Calu3 (cell line): ENCODE measurements at regions not wholly inside any gene's neighbourhood (a gene's known extent, or its start where the extent isn't known, plus 50 kb on each side); places are given as distances from the start of the nearest gene placed in this dataset.

Experiments used
- BruUV-seq: library from RNA; stranded (reverse); fragments of 400-500 nt; replicated peaks from 2 replicates; lab custom pipeline; 2021; lab: Mats Ljungman, UMichigan
- CTCF ChIA-PET: fragments of 300-600 bp; sonication (Branson Sonifier 250); formaldehyde crosslinking; loops from one replicate; lab custom pipeline; 2022; ENCODE audit warnings: antibody characterized with exemption; lab: Charles Lee
- DNase-seq: peaks from one replicate; pipeline ENCODE4 v3.0.0; 2022
- H3K27ac Mint-ChIP-seq: one replicate; pipeline ENCODE4 v1.8.0; 2022; ENCODE audit warnings: mixed read lengths; ENCODE audit not compliant: unreplicated experiment
- H3K27me3 Mint-ChIP-seq: one replicate; pipeline ENCODE4 v1.8.0; 2022; ENCODE audit warnings: mixed read lengths; ENCODE audit not compliant: unreplicated experiment
- H3K36me3 Mint-ChIP-seq: one replicate; pipeline ENCODE4 v1.8.0; 2022; ENCODE audit warnings: mild to moderate bottlenecking, moderate library complexity, mixed read lengths; ENCODE audit not compliant: insufficient read depth, unreplicated experiment
- H3K4me1 Mint-ChIP-seq: one replicate; pipeline ENCODE4 v1.8.0; 2022; ENCODE audit warnings: mild to moderate bottlenecking, low read depth, mixed read lengths; ENCODE audit not compliant: unreplicated experiment
- H3K4me3 Mint-ChIP-seq: one replicate; pipeline ENCODE4 v1.8.0; 2022; ENCODE audit warnings: mild to moderate bottlenecking, low read depth, moderate library complexity, mixed read lengths; ENCODE audit not compliant: unreplicated experiment
- H3K9me3 Mint-ChIP-seq: one replicate; pipeline ENCODE4 v1.8.0; 2022; ENCODE audit warnings: low read depth, mixed read lengths; ENCODE audit not compliant: unreplicated experiment
- intact Hi-C: fragments of 100-400 bp; cut with micrococcal nuclease; formaldehyde crosslinking; loops from one replicate; pipeline ENCODE4 v1.10.0; 2022; ENCODE audit not compliant: unreplicated experiment
- TF ChIP-seq, protein P1 (sequence below): fragments of 200-600 bp; IDR thresholded peaks from one replicate; pipeline ENCODE4 v1.8.0; 2022; ENCODE audit warnings: antibody characterized with exemption; ENCODE audit not compliant: unreplicated experiment

DNA sequence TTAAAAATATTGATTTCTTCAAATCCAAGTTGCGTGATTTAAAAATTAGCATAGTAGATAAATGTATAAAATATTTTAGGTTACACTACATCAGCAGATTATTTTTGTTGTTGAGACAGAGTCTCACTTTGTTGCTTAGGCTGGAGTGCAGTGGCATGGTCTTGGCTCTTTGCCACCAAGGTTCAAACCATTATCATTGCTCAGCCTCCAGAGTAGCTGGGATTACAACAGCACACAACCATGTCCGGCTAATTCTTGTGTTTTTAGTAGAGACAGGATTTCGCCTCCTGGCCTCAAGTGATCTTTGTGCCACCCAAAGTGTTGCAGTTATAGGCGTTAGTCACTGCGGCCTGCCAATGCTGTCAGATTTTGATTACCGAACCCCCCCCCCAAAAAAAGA is 1390.5 kb upstream of the TENM3 start:
- no peak for DNase-seq
- TF ChIP-seq, protein P1, sequence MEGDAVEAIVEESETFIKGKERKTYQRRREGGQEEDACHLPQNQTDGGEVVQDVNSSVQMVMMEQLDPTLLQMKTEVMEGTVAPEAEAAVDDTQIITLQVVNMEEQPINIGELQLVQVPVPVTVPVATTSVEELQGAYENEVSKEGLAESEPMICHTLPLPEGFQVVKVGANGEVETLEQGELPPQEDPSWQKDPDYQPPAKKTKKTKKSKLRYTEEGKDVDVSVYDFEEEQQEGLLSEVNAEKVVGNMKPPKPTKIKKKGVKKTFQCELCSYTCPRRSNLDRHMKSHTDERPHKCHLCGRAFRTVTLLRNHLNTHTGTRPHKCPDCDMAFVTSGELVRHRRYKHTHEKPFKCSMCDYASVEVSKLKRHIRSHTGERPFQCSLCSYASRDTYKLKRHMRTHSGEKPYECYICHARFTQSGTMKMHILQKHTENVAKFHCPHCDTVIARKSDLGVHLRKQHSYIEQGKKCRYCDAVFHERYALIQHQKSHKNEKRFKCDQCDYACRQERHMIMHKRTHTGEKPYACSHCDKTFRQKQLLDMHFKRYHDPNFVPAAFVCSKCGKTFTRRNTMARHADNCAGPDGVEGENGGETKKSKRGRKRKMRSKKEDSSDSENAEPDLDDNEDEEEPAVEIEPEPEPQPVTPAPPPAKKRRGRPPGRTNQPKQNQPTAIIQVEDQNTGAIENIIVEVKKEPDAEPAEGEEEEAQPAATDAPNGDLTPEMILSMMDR, result no peak
- H3K36me3 Mint-ChIP-seq, result no peaks in the 10 kb centered on the region

DNA sequence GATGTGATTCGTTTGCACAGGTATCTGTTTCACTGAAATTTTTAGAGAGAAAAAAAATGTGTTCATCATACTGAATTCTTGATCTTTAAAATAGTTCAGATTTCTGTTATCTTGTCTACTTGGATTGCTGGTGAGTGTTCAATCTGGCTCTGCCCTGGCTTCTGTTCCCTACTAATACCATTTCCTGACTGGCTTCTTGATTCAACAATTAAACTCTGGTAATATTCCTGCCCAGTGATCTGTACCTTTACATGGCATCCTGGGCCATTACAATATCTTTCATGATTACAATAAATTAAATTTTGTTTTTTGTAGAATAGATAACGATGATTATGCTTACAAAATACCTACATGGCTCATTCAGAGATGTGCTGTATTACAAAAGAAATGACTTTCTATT is 1388.0 kb upstream of the TENM3 start:
- CTCF ChIA-PET, result no interaction called here

More for the DNA sequence above, 1390.5 kb upstream of the TENM3 start:
- CTCF ChIA-PET, result no interaction called here
- H3K27me3 Mint-ChIP-seq, result no peaks in the 10 kb centered on the region
- intact Hi-C loops, result no loop called here
- H3K4me1 Mint-ChIP-seq, result no peaks in the 10 kb centered on the region
- no peaks in the 10 kb centered on the region for H3K9me3 Mint-ChIP-seq
- no peak overlapping the region for H3K4me3 Mint-ChIP-seq
- no TSS peak for BruUV-seq
- H3K27ac Mint-ChIP-seq, result no peak overlapping the region

DNA sequence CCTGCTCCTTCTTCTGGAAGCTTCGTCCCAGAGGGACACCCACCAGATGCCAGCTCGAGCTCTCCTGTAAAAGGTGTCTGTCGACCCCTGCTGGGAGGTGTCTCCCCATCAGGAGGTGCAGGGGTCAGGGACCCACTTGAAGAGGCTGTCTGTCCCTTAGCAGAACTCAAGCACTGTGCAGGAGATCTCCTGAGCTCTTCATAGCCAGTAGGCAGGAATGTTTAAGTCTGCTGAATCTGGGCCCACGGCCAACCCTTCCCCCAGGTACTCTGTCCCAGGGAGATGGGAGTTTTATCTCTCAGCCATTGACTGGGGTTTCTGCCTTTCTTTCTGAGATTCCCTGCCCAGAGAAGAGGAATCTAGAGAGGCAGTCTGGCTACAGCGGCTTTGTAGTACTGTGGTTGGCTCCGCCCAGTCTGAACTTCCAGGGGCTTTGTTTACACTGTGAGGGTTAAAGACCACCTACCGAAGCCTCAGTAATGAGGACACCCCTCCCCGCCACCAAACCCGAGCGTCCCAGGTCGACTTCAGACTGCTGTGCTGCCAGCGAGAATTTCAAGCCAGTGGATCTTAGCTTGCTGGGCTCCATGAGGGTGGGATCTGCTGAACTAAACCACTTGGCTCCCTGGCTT is 1383.0 kb upstream of the TENM3 start:
- Mint-ChIP-seq H3K9me3 (no peaks in the 10 kb centered on the region), H3K27ac (no peak overlapping the region), H3K4me3 (no peak overlapping the region), H3K4me1 (no peaks in the 10 kb centered on the region), H3K36me3 (no peaks in the 10 kb centered on the region), H3K27me3 (no peaks in the 10 kb centered on the region)
- no TSS peak for BruUV-seq
- TF ChIP-seq, protein P1, result no peak
- intact Hi-C loops, result no loop called here
- CTCF ChIA-PET, result no interaction called here
- no peak for DNase-seq

More for the DNA sequence above, 1388.0 kb upstream of the TENM3 start:
- no peak overlapping the region for H3K27ac Mint-ChIP-seq
- H3K4me3 Mint-ChIP-seq, result no peak overlapping the region
- DNase-seq, result no peak
- no peaks in the 10 kb centered on the region for H3K9me3 Mint-ChIP-seq
- no peaks in the 10 kb centered on the region for H3K4me1 Mint-ChIP-seq
- TF ChIP-seq, protein P1, result no peak
- no peaks in the 10 kb centered on the region for H3K36me3 Mint-ChIP-seq
- no TSS peak for BruUV-seq
- intact Hi-C loops, result no loop called here
- no peaks in the 10 kb centered on the region for H3K27me3 Mint-ChIP-seq

DNA sequence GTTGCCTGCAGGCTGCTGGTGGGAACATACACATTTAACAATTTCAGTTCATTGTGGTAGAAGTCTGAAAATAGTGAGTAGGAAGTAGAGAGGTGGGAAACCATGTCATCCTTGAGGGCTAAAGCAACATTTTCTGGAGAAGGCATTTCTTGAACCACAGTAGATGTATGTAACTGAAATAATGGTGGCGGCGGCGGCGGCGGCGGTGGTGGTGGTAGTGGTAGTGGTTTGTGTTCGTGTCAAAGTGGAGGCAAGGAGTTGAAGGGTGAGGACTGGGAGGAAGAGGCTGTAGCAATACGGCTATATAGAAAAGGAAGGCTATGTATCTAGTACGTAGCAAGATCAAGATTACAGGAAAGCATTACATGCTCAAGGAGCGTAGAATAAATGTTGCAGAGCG is 1381.6 kb upstream of the TENM3 start:
- intact Hi-C loops, result no loop called here
- Mint-ChIP-seq H3K9me3 (no peaks in the 10 kb centered on the region), H3K27ac (no peak overlapping the region), H3K4me1 (no peaks in the 10 kb centered on the region), H3K36me3 (no peaks in the 10 kb centered on the region), H3K27me3 (no peaks in the 10 kb centered on the region), H3K4me3 (no peak overlapping the region)
- DNase-seq, result no peak
- CTCF ChIA-PET, result no interaction called here
- TF ChIP-seq, protein P1, result no peak
- BruUV-seq, result no TSS peak
